GM18505 (cell line): ENCODE measurements at regions not wholly inside any gene's neighbourhood (a gene's known extent, or its start where the extent isn't known, plus 50 kb on each side); places are given as distances from the start of the nearest gene placed in this dataset.
"Not testable (repeated sequence)": the region's sequence is repeated elsewhere in the genome, so short reads cannot be mapped to it uniquely, and the experiment has no call there.

ENCODE experiments used
- ATAC-seq: cut with Tn5 transposase; IDR thresholded peaks from one replicate; pipeline ENCODE4 v1.9.1; 2021; ENCODE audit not compliant: unreplicated experiment
- POLR2A ChIP-seq: IDR thresholded peaks from 4 replicates; pipeline ENCODE4 v1.6.1; 2011; ENCODE audit warnings: borderline replicate concordance; ENCODE audit not compliant: insufficient read depth, insufficient read length; ENCODE audit errors: extremely low read depth

- ATAC-seq: no peak
- TF ChIP-seq POLR2A: no peak
Measured at GRCh38 chr7:149569726-149570422, 72.3 kb upstream of the ZNF746 start.

DNA sequence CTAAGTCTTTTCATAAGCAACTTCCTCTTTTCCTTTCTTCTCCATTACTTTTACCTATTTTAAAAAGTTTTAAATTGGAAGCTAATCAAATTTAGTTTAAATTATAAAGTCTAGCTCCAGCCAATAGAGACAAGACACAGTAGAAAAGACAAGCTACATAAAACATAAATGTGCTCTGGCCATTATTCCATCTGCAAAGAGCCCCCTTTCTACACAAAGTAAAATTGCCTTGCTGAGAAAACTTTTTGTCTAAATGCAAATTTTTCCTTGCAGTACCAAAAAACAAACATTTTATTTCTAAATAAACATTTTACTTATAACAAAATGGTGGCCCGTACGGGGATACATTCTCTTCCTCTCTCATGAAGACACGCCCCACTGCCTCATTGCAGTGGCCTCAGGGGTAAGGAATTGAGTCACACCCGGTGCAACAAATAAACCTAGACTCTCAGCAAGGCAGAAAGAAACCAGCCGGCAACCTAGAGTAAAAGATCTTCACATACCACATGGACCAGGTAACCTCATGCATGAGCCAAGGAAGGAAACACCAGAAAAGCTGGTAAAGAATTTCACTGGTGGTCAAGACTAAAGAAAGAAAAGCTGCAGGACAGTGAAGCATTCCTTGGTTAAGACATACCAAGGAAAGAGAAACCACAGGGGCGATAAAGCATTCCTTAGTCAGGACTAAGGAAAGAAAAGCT, 71.6 kb upstream of the ZNF746 start:
- ATAC-seq: no peak

GRCh38 chr7:149568218-149568617, 70.6 kb upstream of the ZNF746 start:
- TF ChIP-seq POLR2A: no peak
- no peak for ATAC-seq

More for the DNA sequence above, 71.6 kb upstream of the ZNF746 start:
- no peak for TF ChIP-seq POLR2A

DNA sequence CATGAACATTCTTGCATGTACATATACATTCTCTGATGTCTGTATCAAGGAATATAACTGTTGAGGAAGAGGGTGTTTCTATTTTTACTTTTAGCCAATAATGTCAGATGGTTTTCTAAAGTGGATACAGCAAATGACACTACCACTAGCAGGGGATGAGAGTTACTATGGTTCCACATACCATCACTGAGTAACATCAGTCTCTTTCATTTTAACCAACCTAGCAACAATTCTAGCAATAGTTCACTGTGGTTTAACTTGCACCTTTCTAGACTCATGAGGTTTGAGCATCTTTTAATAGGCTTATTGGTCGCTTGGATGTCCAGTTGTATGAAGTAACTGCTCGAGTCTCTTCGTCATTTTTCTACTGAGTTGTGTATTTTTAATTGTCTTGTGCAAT, 68.5 kb upstream of the ZNF746 start:
- no peak for ATAC-seq
- no peak for TF ChIP-seq POLR2A

GRCh38 chr7:149565096-149565382, 67.4 kb upstream of the ZNF746 start:
- no peak for TF ChIP-seq POLR2A
- ATAC-seq: no peak

DNA sequence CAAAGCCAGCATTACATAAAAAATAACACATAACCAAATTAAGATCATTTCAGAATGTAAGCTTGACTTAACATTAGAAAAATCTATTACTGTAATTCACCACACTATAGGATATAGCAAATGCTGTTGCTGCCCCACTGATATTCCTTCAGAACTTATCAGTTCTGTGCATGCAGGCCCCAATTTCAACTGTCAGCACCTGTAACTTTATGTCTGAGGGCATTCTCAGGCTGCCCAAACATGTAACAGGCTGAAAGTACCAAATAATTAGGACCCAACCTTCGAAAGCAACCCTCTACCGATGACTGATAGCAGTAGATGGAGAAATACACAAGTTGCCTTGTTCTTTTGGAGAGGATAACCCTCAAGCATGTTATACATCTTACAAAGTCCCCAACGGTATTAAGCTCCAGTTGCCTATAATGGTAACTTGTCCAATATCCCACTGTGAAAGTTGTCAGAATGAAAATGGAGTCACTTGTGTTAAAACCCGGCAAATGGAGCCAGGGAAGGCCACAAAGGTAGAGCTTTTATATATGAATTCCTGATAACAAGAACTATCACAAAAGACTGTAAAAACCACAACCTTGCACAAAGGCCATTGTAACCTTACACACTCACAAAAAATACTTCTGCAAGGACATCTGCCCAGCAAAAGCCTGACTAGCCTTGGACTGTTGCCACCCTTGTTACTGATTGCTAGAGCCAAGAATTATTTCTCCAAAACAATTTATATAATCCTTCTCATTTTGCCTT, 66.9 kb upstream of the ZNF746 start:
- TF ChIP-seq POLR2A: no peak
- ATAC-seq: no peak

DNA sequence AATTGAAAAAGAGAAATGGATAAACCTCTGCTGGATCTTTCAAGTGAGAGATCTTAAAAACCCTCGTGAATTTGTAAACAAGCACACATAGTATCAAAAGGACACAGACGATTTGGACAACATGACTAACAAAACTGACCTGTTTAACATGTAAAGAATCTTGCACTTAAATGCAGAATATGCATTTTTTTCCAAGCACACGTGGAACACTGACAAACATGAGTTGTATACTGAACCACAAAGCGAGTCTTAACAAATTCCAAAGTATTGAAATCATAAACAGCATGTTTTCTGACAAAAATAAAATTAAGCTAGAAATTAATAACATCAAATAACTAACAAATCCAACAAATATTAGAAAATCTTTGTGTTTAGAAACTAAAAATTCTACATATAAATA, 65.0 kb upstream of the ZNF746 start:
- no peak for ATAC-seq
- no peak for TF ChIP-seq POLR2A

DNA sequence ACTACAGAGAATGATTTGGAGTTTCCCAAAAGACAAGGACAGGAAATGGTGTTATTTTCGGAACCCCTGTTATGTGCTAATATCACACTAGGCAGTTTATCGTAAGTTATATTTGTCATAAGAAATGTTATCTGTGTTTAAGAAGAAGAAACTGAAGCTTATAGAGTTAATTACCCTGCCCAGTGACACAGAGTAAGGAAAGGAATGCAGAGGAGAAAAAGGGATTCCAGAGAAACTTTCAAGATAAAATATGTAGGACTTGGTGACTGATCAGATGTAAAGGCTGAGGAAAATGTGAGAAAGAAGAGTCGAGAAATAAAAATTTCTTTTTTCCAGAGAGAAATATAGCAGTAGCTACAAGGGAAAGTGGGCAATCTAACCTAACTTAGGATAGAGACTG, 63.5 kb upstream of the ZNF746 start:
- TF ChIP-seq POLR2A: no peak
- no peak for ATAC-seq

DNA sequence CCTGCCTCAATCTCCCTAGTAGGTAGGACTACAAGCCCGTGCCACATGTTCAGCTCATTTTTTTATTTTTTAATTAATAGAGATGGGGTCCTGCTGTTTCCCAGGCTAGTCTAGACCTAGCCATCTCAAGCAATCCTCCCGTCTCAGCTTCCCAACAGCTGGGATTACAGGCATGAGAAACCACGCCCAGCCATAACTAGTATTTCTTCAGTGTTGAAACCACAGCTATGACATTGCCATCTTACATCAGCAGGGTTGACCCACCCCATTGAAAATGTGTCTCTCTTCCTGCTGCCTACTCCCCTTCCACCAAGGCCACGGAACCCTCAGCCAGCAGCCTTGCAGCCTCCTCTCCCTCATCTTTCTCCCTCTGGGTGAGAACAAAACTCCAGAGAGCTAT, 62.1 kb upstream of the ZNF746 start:
- no peak for TF ChIP-seq POLR2A

DNA sequence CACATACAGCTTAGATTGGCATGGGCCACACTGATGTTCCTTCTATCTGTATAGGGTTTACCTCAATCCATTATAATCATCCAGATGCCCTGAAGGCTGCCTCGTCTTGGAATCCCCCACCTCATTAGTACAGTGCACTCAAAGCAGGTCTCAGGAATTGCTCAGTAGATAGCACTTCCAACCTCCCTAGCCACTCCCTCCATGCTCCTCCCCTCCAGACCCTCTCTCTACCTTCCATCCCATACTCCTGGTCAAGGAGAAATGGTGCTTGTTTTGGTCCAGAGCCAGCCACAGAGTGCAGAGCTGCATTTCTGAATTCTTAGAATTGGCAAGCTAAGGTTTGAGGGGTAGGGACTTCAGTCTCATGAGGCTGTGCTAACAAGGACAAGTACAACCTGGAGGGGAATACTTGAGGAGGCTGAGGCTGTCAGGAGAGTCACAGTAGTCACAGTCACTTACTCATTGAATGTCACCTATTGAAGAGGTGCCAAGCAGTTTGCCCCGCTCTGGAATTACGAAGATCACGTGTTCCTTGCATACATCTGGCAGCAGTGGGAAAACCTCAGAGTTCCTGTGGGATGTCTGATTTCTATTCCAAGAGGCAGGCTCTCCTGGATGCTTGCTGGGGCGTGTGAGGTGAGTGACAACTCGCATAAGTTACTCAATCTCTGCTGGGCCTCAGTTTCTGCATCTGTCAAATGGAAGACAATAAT, 60.7 kb upstream of the ZNF746 start:
- no peak for TF ChIP-seq POLR2A
- no peak for ATAC-seq

More for the DNA sequence above, 62.1 kb upstream of the ZNF746 start:
- no peak for ATAC-seq

GRCh38 chr7:149556525-149556924, 58.9 kb upstream of the ZNF746 start:
- ATAC-seq: not testable (repeated sequence)

- not testable (repeated sequence) for ATAC-seq
Measured at GRCh38 chr7:149554821-149555220, 57.2 kb upstream of the ZNF746 start.

- ATAC-seq: not testable (repeated sequence)
Measured at GRCh38 chr7:149553991-149554390, 56.4 kb upstream of the ZNF746 start.

- no peak for ATAC-seq
- no peak for TF ChIP-seq POLR2A
Measured at GRCh38 chr7:149552799-149553198, 55.2 kb upstream of the ZNF746 start.
